Esophagus muscularis mucosa (tissue), 4 donors: ENCODE measurements at regions not wholly inside any gene's neighbourhood (a gene's known extent, or its start where the extent isn't known, plus 50 kb on each side); places are given as distances from the start of the nearest gene placed in this dataset.

Experiments used
- DNase-seq: peaks from one replicate; pipeline ENCODE4 v3.0.0-alpha.2; 2017; ENCODE audit errors: extremely low spot score
- H3K27ac ChIP-seq, 4 donors: fragments of 200-600 bp; sonication (generic); replicated peaks in 1 of 4; 1 replicate in 3 of 4; 2 replicates in 1 of 4; pipeline ENCODE4 v1.5.1; 2016 to 2019; ENCODE audit warnings: mild to moderate bottlenecking in 1 of 4
- H3K27me3 ChIP-seq, 4 donors: fragments of 200-600 bp; sonication (generic); one replicate each; pipeline versions ENCODE4 v1.5.1 to v1.6.0; 2016 to 2019
- H3K36me3 ChIP-seq, 4 donors: fragments of 200-600 bp; sonication (generic); one replicate each; pipeline ENCODE4 v1.5.1; 2016 to 2019
- H3K4me1 ChIP-seq, 4 donors: fragments of 200-600 bp; sonication (generic); one replicate each; pipeline ENCODE4 v1.5.1; 2016 to 2019
- H3K4me3 ChIP-seq, 4 donors: fragments of 200-600 bp; sonication (generic); 1 replicate in 2 of 4; 2 replicates in 2 of 4; pipeline ENCODE4 v1.5.1; 2016 to 2019; ENCODE audit warnings: mild to moderate bottlenecking in 4 of 4, moderate library complexity in 1 of 4
- H3K9me3 ChIP-seq, 4 donors: fragments of 200-600 bp; sonication (generic); 1 replicate in 3 of 4; 2 replicates in 1 of 4; pipeline ENCODE4 v1.5.1; 2016 to 2019
- CTCF ChIP-seq, 3 experiments: fragments of 200-600 bp in 2 of 3; fragments of 450-650 bp in 1 of 3; sonication (generic) in 2 of 3; IDR thresholded peaks; one replicate each; pipeline ENCODE4 v1.5.1; 2017 to 2019; ENCODE audit warnings: antibody characterized with exemption in 3 of 3, mild to moderate bottlenecking in 2 of 3, moderate library complexity in 1 of 3
- EP300 ChIP-seq: sonication (generic); formaldehyde crosslinking; IDR thresholded peaks from one replicate; pipeline ENCODE4 v1.6.1; 2017; ENCODE audit warnings: antibody characterized with exemption
- POLR2A ChIP-seq: fragments of 450-650 bp; IDR thresholded peaks from one replicate; pipeline ENCODE4 v1.6.1; 2017; ENCODE audit warnings: antibody characterized with exemption, moderate library complexity, mild to moderate bottlenecking, low read depth
- POLR2AphosphoS5 ChIP-seq, 2 donors: sonication (generic); formaldehyde crosslinking; IDR thresholded peaks; one replicate each; pipeline ENCODE4 v1.6.1; 2017; ENCODE audit warnings: antibody characterized with exemption in 2 of 2
- WGBS: methylation state at CpG from one replicate; pipeline ENCODE4 v1.1.5; 2018; 5-methylcytosine and 5-hydroxymethylcytosine counted together
- intact Hi-C: fragments of 100-400 bp; cut with DNase I; formaldehyde crosslinking; loops from one replicate; pipeline ENCODE4 v1.15.1; 2023

GRCh38 chr16:80874925-80875324, 70.5 kb upstream of the CDYL2 start:
- intact Hi-C loops = no loop called here
- no peak overlapping the region for H3K4me3 ChIP-seq
- no peaks in the 10 kb centered on the region for H3K36me3 ChIP-seq
- no peak for DNase-seq
- no peaks in the 10 kb centered on the region for H3K4me1 ChIP-seq
- H3K27ac ChIP-seq = no peak overlapping the region
- no peak for TF ChIP-seq CTCF (IDR thresholded peaks at IDR 0.05)
- no peaks in the 10 kb centered on the region for H3K9me3 ChIP-seq
- H3K27me3 ChIP-seq = no peaks in the 10 kb centered on the region
- 64% methylated on average over 1 of the region's 1 CpG for WGBS

- no peak overlapping the region for H3K4me3 ChIP-seq
- H3K9me3 ChIP-seq = peaks cover 0 to 17% (median 14%) of the 10 kb centered on the region in 4 donors
- H3K36me3 ChIP-seq = no peaks in the 10 kb centered on the region
- no peak for DNase-seq
- no peaks in the 10 kb centered on the region for H3K27me3 ChIP-seq
- no peaks in the 10 kb centered on the region for H3K4me1 ChIP-seq
- TF ChIP-seq CTCF (IDR thresholded peaks at IDR 0.05) (no peak), POLR2AphosphoS5 (IDR thresholded peaks at IDR 0.05) (no peak), EP300 (no peak), POLR2A (no peak)
- no peak overlapping the region for H3K27ac ChIP-seq
- 47% methylated on average over 3 of the region's 3 CpGs for WGBS
- intact Hi-C loops = no loop called here
Measured at GRCh38 chr16:80862160-80862705, 57.8 kb upstream of the CDYL2 start.
